A673 (cell line): ENCODE measurements at regions not wholly inside any gene's neighbourhood (a gene's known extent, or its start where the extent isn't known, plus 50 kb on each side); places are given as distances from the start of the nearest gene placed in this dataset.

Source experiments
- BruUV-seq: library from RNA; stranded (reverse); fragments of 400-500 nt; replicated peaks from 2 replicates; lab custom pipeline; 2021; lab: Mats Ljungman, UMichigan
- CTCF ChIA-PET: fragments of 300-600 bp; sonication (Branson Sonifier 250); formaldehyde crosslinking; loops from one replicate; lab custom pipeline; 2022; ENCODE audit warnings: antibody characterized with exemption; lab: Charles Lee
- POLR2A ChIA-PET: fragments of 300-600 bp; sonication (Branson Sonifier 250); formaldehyde crosslinking; loops from one replicate; lab custom pipeline; 2022; ENCODE audit warnings: antibody characterized with exemption; ENCODE audit not compliant: low non-redundant PET; lab: Charles Lee
- DNase-seq: peaks from one replicate; pipeline ENCODE4 v3.0.0-alpha.2; 2015; ENCODE audit warnings: low spot score
- H3K27ac ChIP-seq: fragments of 200-600 bp; sonication (generic); 2 replicates; pipeline ENCODE4 v1.5.1; 2016; ENCODE audit warnings: mixed run types, low read depth, mild to moderate bottlenecking, mixed read lengths, antibody characterized with exemption, low read length; ENCODE audit not compliant: poor library complexity, severe bottlenecking
- H3K27me3 ChIP-seq: fragments of 200-600 bp; sonication (generic); replicated peaks from 2 replicates; pipeline ENCODE4 v1.6.1; 2017; ENCODE audit warnings: mixed run types, low read depth, mild to moderate bottlenecking, mixed read lengths, antibody characterized with exemption, low read length; ENCODE audit not compliant: insufficient read depth, poor library complexity
- H3K36me3 ChIP-seq: fragments of 200-600 bp; sonication (generic); 2 replicates; pipeline ENCODE4 v1.6.1; 2016; ENCODE audit warnings: mixed run types, mild to moderate bottlenecking, mixed read lengths, antibody characterized with exemption, low read length; ENCODE audit not compliant: insufficient read depth, poor library complexity, severe bottlenecking
- H3K4me1 ChIP-seq: fragments of 200-600 bp; sonication (generic); 2 replicates; pipeline ENCODE4 v1.6.1; 2017; ENCODE audit warnings: mixed run types, mild to moderate bottlenecking, mixed read lengths, antibody characterized with exemption, low read length; ENCODE audit not compliant: insufficient read depth, poor library complexity, severe bottlenecking
- H3K4me3 ChIP-seq: fragments of 200-600 bp; sonication (generic); 2 replicates; pipeline ENCODE4 v1.5.1; 2016; ENCODE audit warnings: low read depth, mixed run types, mild to moderate bottlenecking, mixed read lengths, low read length; ENCODE audit not compliant: poor library complexity, severe bottlenecking
- H3K9me3 ChIP-seq: fragments of 200-600 bp; sonication (generic); 2 replicates; pipeline ENCODE4 v1.6.1; 2016; ENCODE audit warnings: mixed run types, low read depth, mild to moderate bottlenecking, mixed read lengths, antibody characterized with exemption, low read length; ENCODE audit not compliant: poor library complexity, severe bottlenecking
- EZH2 ChIP-seq: fragments of 200-600 bp; sonication (generic); IDR thresholded peaks from 2 replicates; pipeline ENCODE4 v1.6.1; 2017; ENCODE audit warnings: borderline replicate concordance, low read depth, mild to moderate bottlenecking, mixed read lengths, antibody characterized with exemption, low read length; ENCODE audit not compliant: poor library complexity, severe bottlenecking
- intact Hi-C: fragments of 100-400 bp; cut with micrococcal nuclease; formaldehyde crosslinking; loops from one replicate; pipeline ENCODE4 v1.10.0; 2022; ENCODE audit not compliant: unreplicated experiment
- TF ChIP-seq, protein P1 (sequence below): fragments of 300-800, 200-600 bp; sonication (generic); conservative IDR thresholded peaks from 2 replicates; pipeline ENCODE4 v1.5.1; 2017; ENCODE audit warnings: low read depth, mild to moderate bottlenecking, antibody characterized with exemption, low read length, moderate library complexity, mixed read lengths

- DNase-seq = no peak
- H3K9me3 ChIP-seq = no peaks in the 10 kb centered on the region
- H3K36me3 ChIP-seq = no peaks in the 10 kb centered on the region
- H3K4me3 ChIP-seq = no peak overlapping the region
- H3K4me1 ChIP-seq = no peaks in the 10 kb centered on the region
- no peaks in the 10 kb centered on the region for H3K27me3 ChIP-seq
- POLR2A ChIA-PET = no interaction called here
- CTCF ChIA-PET = no interaction called here
- no TSS peak for BruUV-seq
- intact Hi-C loops = no loop called here
- no peak overlapping the region for H3K27ac ChIP-seq
- TF ChIP-seq EZH2 = no peak
- TF ChIP-seq, protein P1, sequence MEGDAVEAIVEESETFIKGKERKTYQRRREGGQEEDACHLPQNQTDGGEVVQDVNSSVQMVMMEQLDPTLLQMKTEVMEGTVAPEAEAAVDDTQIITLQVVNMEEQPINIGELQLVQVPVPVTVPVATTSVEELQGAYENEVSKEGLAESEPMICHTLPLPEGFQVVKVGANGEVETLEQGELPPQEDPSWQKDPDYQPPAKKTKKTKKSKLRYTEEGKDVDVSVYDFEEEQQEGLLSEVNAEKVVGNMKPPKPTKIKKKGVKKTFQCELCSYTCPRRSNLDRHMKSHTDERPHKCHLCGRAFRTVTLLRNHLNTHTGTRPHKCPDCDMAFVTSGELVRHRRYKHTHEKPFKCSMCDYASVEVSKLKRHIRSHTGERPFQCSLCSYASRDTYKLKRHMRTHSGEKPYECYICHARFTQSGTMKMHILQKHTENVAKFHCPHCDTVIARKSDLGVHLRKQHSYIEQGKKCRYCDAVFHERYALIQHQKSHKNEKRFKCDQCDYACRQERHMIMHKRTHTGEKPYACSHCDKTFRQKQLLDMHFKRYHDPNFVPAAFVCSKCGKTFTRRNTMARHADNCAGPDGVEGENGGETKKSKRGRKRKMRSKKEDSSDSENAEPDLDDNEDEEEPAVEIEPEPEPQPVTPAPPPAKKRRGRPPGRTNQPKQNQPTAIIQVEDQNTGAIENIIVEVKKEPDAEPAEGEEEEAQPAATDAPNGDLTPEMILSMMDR = no peak
Measured at GRCh38 chr6:147710890-147711289, 202.4 kb downstream of the SAMD5 start.

GRCh38 chr6:147711476-147711875 lies 203.0 kb downstream of the SAMD5 start:
- intact Hi-C loops = no loop called here
- Histone ChIP-seq H3K27ac (no peak overlapping the region), H3K4me3 (no peak overlapping the region), H3K27me3 (no peaks in the 10 kb centered on the region), H3K9me3 (no peaks in the 10 kb centered on the region), H3K4me1 (no peaks in the 10 kb centered on the region), H3K36me3 (no peaks in the 10 kb centered on the region)
- TF ChIP-seq, protein P1 = no peak
- TF ChIP-seq EZH2 = no peak
- no peak for DNase-seq
- ChIA-PET CTCF (no interaction called here), POLR2A (no interaction called here)
- BruUV-seq = no TSS peak

GRCh38 chr6:147712841-147713240 lies 204.4 kb downstream of the SAMD5 start:
- intact Hi-C loops = no loop called here
- ChIA-PET POLR2A (no interaction called here), CTCF (no interaction called here)
- Histone ChIP-seq H3K27ac (no peak overlapping the region), H3K36me3 (no peaks in the 10 kb centered on the region), H3K27me3 (no peaks in the 10 kb centered on the region), H3K9me3 (no peaks in the 10 kb centered on the region), H3K4me3 (no peak overlapping the region), H3K4me1 (no peaks in the 10 kb centered on the region)
- no peak for DNase-seq
- no TSS peak for BruUV-seq
- TF ChIP-seq, protein P1 = no peak
- TF ChIP-seq EZH2 = no peak
